ENCODE measurements at regions not wholly inside any gene's neighbourhood (a gene's known extent, or its start where the extent isn't known, plus 50 kb on each side); places are given as distances from the start of the nearest gene placed in this dataset.

DNA sequence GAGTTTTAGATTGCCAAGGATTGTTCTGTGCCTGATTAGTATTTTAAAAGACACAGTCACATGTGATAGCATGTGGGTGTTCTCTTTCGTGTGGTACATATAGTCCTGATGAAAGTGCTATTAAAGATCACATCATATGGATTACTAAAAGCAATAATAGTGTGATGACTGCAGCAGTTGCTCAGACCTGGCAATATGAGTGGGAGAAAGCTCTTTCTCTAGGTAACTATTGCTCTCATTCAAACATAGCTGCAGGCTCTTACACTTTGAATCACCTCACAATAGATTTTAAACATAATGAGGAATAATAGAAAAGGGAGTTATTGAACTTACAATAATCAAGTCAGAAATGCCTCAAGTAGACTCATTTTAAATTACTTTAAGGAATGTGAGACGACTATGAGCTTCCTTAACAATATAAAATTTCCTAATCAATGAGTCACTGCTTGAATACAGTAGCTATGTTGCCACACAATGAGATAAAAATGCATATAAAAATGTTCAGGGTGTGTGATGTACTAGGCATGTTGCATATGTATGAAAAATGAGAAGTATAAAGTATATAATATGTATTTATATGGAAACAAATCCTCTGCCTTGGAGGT, 452.1 kb downstream of the TMX3 start:
- Histone ChIP-seq H3K9me3 (ENCODE audit: insufficient read depth in 2 of 2, low read depth in 1 of 2, low read length in 1 of 2) (no peaks in the 10 kb centered on the region), H2BK5ac (ENCODE audit: low read depth, low read length) (no peak overlapping the region), H3K4ac (replicated peaks; ENCODE audit: insufficient read length, low read depth, low read length) (no peak overlapping the region), H2BK20ac (ENCODE audit: low read length) (no peak overlapping the region), H3K79me2 (ENCODE audit: control insufficient read depth in 1 of 2, insufficient read depth in 2 of 2, low read length in 2 of 2) (no peaks in the 10 kb centered on the region), H4K20me1 (replicated peaks in 1 of 2; ENCODE audit: control insufficient read depth in 1 of 2, insufficient read depth in 2 of 2, low read length in 2 of 2) (no peaks in the 10 kb centered on the region), H2BK12ac (ENCODE audit: low read depth, low read length) (no peak overlapping the region), H2BK15ac (ENCODE audit: low read length) (no peak overlapping the region), H2AFZ (ENCODE audit: low read length) (no peak overlapping the region), H3K27ac (ENCODE audit: low read depth, low read length) (no peak overlapping the region), H3K9ac (replicated peaks in 1 of 4; ENCODE audit: extremely low read depth in 1 of 4, low read depth in 3 of 4, low read length in 3 of 4) (no peak overlapping the region), H3K23me2 (ENCODE audit: low read depth, low read length) (no peaks in the 10 kb centered on the region), H4K5ac (ENCODE audit: insufficient read length, low read depth, low read length) (no peak overlapping the region), H3K79me1 (ENCODE audit: low read depth, low read length) (no peaks in the 10 kb centered on the region), H3K4me3 (ENCODE audit: extremely low read depth in 1 of 4, insufficient read depth in 2 of 4, low read depth in 3 of 4, low read length in 4 of 4) (no peak overlapping the region), H3K4me1 (replicated peaks in 1 of 4; ENCODE audit: control insufficient read depth in 3 of 4, insufficient read depth in 4 of 4, low read length in 3 of 4) (no peaks in the 10 kb centered on the region), H2AK5ac (ENCODE audit: low read depth, low read length) (no peak overlapping the region), H3K36me3 (ENCODE audit: control insufficient read depth in 2 of 4, insufficient read depth in 4 of 4, low read length in 3 of 4) (no peaks in the 10 kb centered on the region), H2BK120ac (replicated peaks; ENCODE audit: low read depth, low read length) (no peak overlapping the region), H3K56ac (replicated peaks; ENCODE audit: insufficient read length, low read depth, low read length) (no peak overlapping the region), H3K23ac (ENCODE audit: insufficient read length) (no peak overlapping the region), H4K8ac (ENCODE audit: extremely low read depth, insufficient read depth, low read length) (no peak overlapping the region), H3K4me2 (ENCODE audit: insufficient read depth in 1 of 2, low read depth in 2 of 2, low read length in 2 of 2) (no peak overlapping the region), H3K14ac (ENCODE audit: insufficient read length) (no peak overlapping the region), H3K18ac (ENCODE audit: extremely low read depth, low read length) (no peak overlapping the region), H3K27me3 (replicated peaks in 1 of 4; ENCODE audit: control insufficient read depth in 3 of 4, extremely low read depth in 1 of 4, insufficient read depth in 3 of 4, low read length in 3 of 4) (no peaks in the 10 kb centered on the region), H4K91ac (replicated peaks; ENCODE audit: insufficient read length, low read length) (no peak overlapping the region)
- POLR2A ChIA-PET (ENCODE audit: partially characterized antibody) = no interaction called here
- DNase-seq (ENCODE audit: low read depth in 1 of 2, low spot score in 2 of 2) (no peak), FAIRE-seq (no peak)
- CTCF ChIA-PET (ENCODE audit: partially characterized antibody) = no interaction called here
- TF ChIP-seq CBX8 (IDR thresholded peaks at IDR 0.05; ENCODE audit: borderline replicate concordance, low read depth, low read length) = no peak
- no peak for TF ChIP-seq SIN3A (conservative IDR thresholded peaks at IDR 0.05 in 1 of 2, IDR thresholded peaks at IDR 0.05 in 1 of 2; ENCODE audit: low read depth in 1 of 2, low read length in 2 of 2)
- TF ChIP-seq HDAC2 (IDR thresholded peaks at IDR 0.05; ENCODE audit: borderline replicate concordance in 1 of 2, low read depth in 2 of 2, low read length in 2 of 2) = no peak
- TF ChIP-seq JUND (IDR thresholded peaks at IDR 0.05; ENCODE audit: low read length) = no peak
- no peak for TF ChIP-seq KDM1A (IDR thresholded peaks at IDR 0.05; ENCODE audit: borderline replicate concordance, low read length)
- TF ChIP-seq POLR2A (IDR thresholded peaks at IDR 0.05; ENCODE audit: control extremely low read depth in 1 of 2, low read depth in 2 of 2, low read length in 2 of 2) = no peak
- TF ChIP-seq BCL11A (IDR thresholded peaks at IDR 0.05; ENCODE audit: low read depth in 2 of 2, low read length in 2 of 2) = no peak
- TF ChIP-seq EGR1 (IDR thresholded peaks at IDR 0.05; ENCODE audit: borderline replicate concordance, low read depth, low read length) = no peak
- no peak for TF ChIP-seq GTF2F1 (IDR thresholded peaks at IDR 0.05; ENCODE audit: borderline replicate concordance, low read depth, low read length)
- WGBS, 2 experiments (ENCODE audit: extremely low coverage in 1 of 2, insufficient coverage in 1 of 2, insufficient read length in 1 of 2, insufficient replicate concordance in 2 of 2, low coverage in 1 of 2, low lambda C conversion rate in 2 of 2, missing lambda C conversion rate in 1 of 2) = 88% methylated on average over 2 of the region's 2 CpGs; no CpG with 5 or more reads in 1 of the 2 experiments
